K562 (cell line): ENCODE measurements at regions not wholly inside any gene's neighbourhood (a gene's known extent, or its start where the extent isn't known, plus 50 kb on each side); places are given as distances from the start of the nearest gene placed in this dataset.

Source experiments
- ATAC-seq: fragments of 200-7000 bp; cut with Tn5 transposase; 3 replicates; pipeline ENCODE4 v1.9.1; 2020; ENCODE audit warnings: moderate library complexity
- BruUV-seq: library from RNA; stranded (reverse); fragments of 400-500 nt; replicated peaks from 2 replicates; lab custom pipeline; 2021; lab: Mats Ljungman, UMichigan
- CTCF ChIA-PET: fragments of 300-600 bp; formaldehyde crosslinking; extraction: SDS; loops from one replicate; lab custom pipeline; 2021; ENCODE audit warnings: low intra/inter-chr PET ratio; lab: Yijun Ruan, JAX
- POLR2A ChIA-PET: fragments of 300-600, 350-650 bp; sonication (Branson Sonifier 250); formaldehyde crosslinking; extraction: SDS; loops from one replicate; lab custom pipeline; 2021; ENCODE audit warnings: antibody characterized with exemption, inconsistent platforms; lab: Yijun Ruan, JAX
- DNase-seq, 4 experiments: peaks; one replicate each; pipeline versions ENCODE4 v3.0.0 to v3.0.0-alpha.2; 2011 to 2018; ENCODE audit warnings: low spot score in 3 of 4, mixed read lengths in 3 of 4; ENCODE audit errors: extremely low read depth in 1 of 4
- FAIRE-seq: peaks from 2 replicates; lab custom pipeline; 2011; peaks lifted over from hg19 to GRCh38; lab: Jason Lieb, UNC
- H2AFZ ChIP-seq: 2 replicates; pipeline ENCODE4 v1.6.0; 2011; ENCODE audit warnings: low read depth, low read length, control low read depth, inconsistent platforms
- H3K27ac ChIP-seq: fragments of 200-600 bp; 3 replicates; pipeline ENCODE4 v1.8.0; 2011; ENCODE audit warnings: low read depth, mild to moderate bottlenecking, control low read depth, inconsistent platforms, low read length, moderate library complexity, mixed read lengths; ENCODE audit errors: extremely low read depth
- H3K27me3 ChIP-seq, 2 experiments: fragments of 300-600 bp in 1 of 2; 2 replicates in 1 of 2; 3 replicates in 1 of 2; pipeline versions ENCODE4 v1.6.0 to v1.8.0; 2011; ENCODE audit warnings: inconsistent platforms in 2 of 2, low read length in 2 of 2, mild to moderate bottlenecking in 1 of 2, mixed read lengths in 1 of 2, moderate library complexity in 1 of 2; ENCODE audit not compliant: control insufficient read depth in 2 of 2, insufficient read depth in 2 of 2
- H3K36me3 ChIP-seq: fragments of 300-600 bp; 3 replicates; pipeline ENCODE4 v1.8.0; 2011; ENCODE audit warnings: mild to moderate bottlenecking, low read length, inconsistent platforms; ENCODE audit not compliant: control insufficient read depth, insufficient read depth
- H3K4me1 ChIP-seq, 2 experiments: fragments of 200-600 bp in 1 of 2; replicated peaks in 1 of 2; 2 replicates in 1 of 2; 3 replicates in 1 of 2; pipeline versions ENCODE4 v1.5.1 to v1.8.0; 2011; ENCODE audit warnings: inconsistent platforms in 2 of 2, low read length in 2 of 2, mild to moderate bottlenecking in 1 of 2, mixed read lengths in 1 of 2, moderate library complexity in 1 of 2; ENCODE audit not compliant: control insufficient read depth in 2 of 2, insufficient read depth in 2 of 2
- H3K4me2 ChIP-seq: 2 replicates; pipeline ENCODE4 v1.6.1; 2011; ENCODE audit warnings: low read length, control low read depth, inconsistent platforms, mixed read lengths; ENCODE audit not compliant: insufficient read depth
- H3K4me3 ChIP-seq: fragments of 200-600 bp; sonication (generic), shearing (Covaris generic); 2 replicates; pipeline ENCODE4 v1.5.1; 2016; ENCODE audit warnings: control low read depth, inconsistent platforms
- H3K79me2 ChIP-seq: fragments of 200-600 bp; 3 replicates; pipeline ENCODE4 v1.8.0; 2011; ENCODE audit warnings: low read length, inconsistent platforms; ENCODE audit not compliant: control insufficient read depth, insufficient read depth
- H3K9ac ChIP-seq, 2 experiments: 2 replicates each; pipeline versions ENCODE4 v1.6.0 to v1.6.1; 2011; ENCODE audit warnings: low read depth in 2 of 2, low read length in 2 of 2, control low read depth in 1 of 2, inconsistent platforms in 1 of 2, mild to moderate bottlenecking in 1 of 2, mixed read lengths in 1 of 2; ENCODE audit not compliant: insufficient read depth in 1 of 2
- H3K9me1 ChIP-seq: one replicate; pipeline ENCODE4 v1.6.0; 2011; ENCODE audit warnings: inconsistent platforms, mild to moderate bottlenecking, low read length, moderate library complexity; ENCODE audit not compliant: control insufficient read depth, insufficient read depth
- H3K9me3 ChIP-seq: replicated peaks from 2 replicates; pipeline ENCODE4 v1.5.1; 2011; ENCODE audit warnings: low read depth, low read length, inconsistent platforms; ENCODE audit not compliant: control insufficient read depth, insufficient read depth
- H4K20me1 ChIP-seq: replicated peaks from 2 replicates; pipeline ENCODE4 v1.6.1; 2011; ENCODE audit warnings: low read length, inconsistent platforms, mixed read lengths; ENCODE audit not compliant: control insufficient read depth, insufficient read depth
- ARID1B ChIP-seq: fragments of 450-650 bp; IDR thresholded peaks from 2 replicates; pipeline ENCODE4 v1.6.1; 2016; ENCODE audit warnings: antibody characterized with exemption, mild to moderate bottlenecking, inconsistent platforms
- CC2D1A ChIP-seq: fragments of 450-650 bp; IDR thresholded peaks from 2 replicates; pipeline ENCODE4 v1.6.1; 2017; ENCODE audit warnings: mild to moderate bottlenecking
- MEF2A ChIP-seq: IDR thresholded peaks from 2 replicates; pipeline ENCODE4 v1.6.1; 2011; ENCODE audit warnings: low read depth, mild to moderate bottlenecking, low read length, moderate library complexity; ENCODE audit not compliant: control insufficient read depth
- PHB ChIP-seq: fragments of 250-450 bp; sonication (Bioruptor Pico); IDR thresholded peaks from 2 replicates; pipeline ENCODE4 v1.5.0; 2021
- POLR2A ChIP-seq: fragments of 450-650 bp; conservative IDR thresholded peaks from 2 replicates; pipeline ENCODE4 v1.6.1; 2016
- TBP ChIP-seq: optimal IDR thresholded peaks from 2 replicates; pipeline ENCODE3; 2011; ENCODE audit warnings: low read depth, low read length, improper control_type of control experiment
- U2AF1 ChIP-seq: fragments of 200-400 bp; formaldehyde crosslinking; optimal IDR thresholded peaks from 2 replicates; pipeline ENCODE3; 2017; ENCODE audit warnings: mild to moderate bottlenecking, low read depth, low read length, moderate library complexity
- ZBTB17 ChIP-seq: fragments of 450-650 bp; formaldehyde crosslinking; IDR thresholded peaks from 2 replicates; pipeline ENCODE4 v1.4.0; 2020; ENCODE audit warnings: mild to moderate bottlenecking
- ZC3H8 ChIP-seq: fragments of 450-650 bp; IDR thresholded peaks from 2 replicates; pipeline ENCODE4 v1.6.1; 2017
- ZNF232 ChIP-seq: sonication (generic); formaldehyde crosslinking; IDR thresholded peaks from 2 replicates; pipeline ENCODE4 v1.8.0; 2022; ENCODE audit warnings: mild to moderate bottlenecking, missing genetic modification reagents
- ZNF384 ChIP-seq: IDR thresholded peaks from 2 replicates; pipeline ENCODE4 v1.6.1; 2012; ENCODE audit warnings: low read depth, low read length, improper control_type of control experiment
- ZNF407 ChIP-seq: fragments of 450-650 bp; IDR thresholded peaks from 2 replicates; pipeline ENCODE4 v1.6.1; 2016; ENCODE audit warnings: low read depth
- WGBS: fragments of 100-300 bp; shearing (Covaris generic); methylation state at CpG from one replicate; pipeline ENCODE4 v1.1.6; 2016; ENCODE audit warnings: low coverage, mixed read lengths; ENCODE audit not compliant: insufficient coverage; ENCODE audit errors: missing lambda C conversion rate; 5-methylcytosine and 5-hydroxymethylcytosine counted together
- in situ Hi-C: fragments of 300-500 bp; cut with MboI; formaldehyde crosslinking; loops from 4 replicates; pipeline ENCODE4 v1.15.0; 2018; ENCODE audit warnings: inconsistent platforms, mixed read lengths
- intact Hi-C: fragments of 100-400 bp; cut with micrococcal nuclease; formaldehyde crosslinking; loops from 2 replicates; pipeline ENCODE4 v1.14.2; 2022

GRCh38 chr2:18410543-18410942, 149.9 kb downstream of the RDH14 start:
- POLR2A ChIA-PET = no interaction called here
- no peak overlapping the region for H3K27ac ChIP-seq
- no peak for TF ChIP-seq MEF2A
- TF ChIP-seq ZBTB17 (CRISPR knock-in tag) = no peak
- no peak for TF ChIP-seq U2AF1
- no peak for TF ChIP-seq CC2D1A
- TF ChIP-seq ZC3H8 = no peak
- no peak for TF ChIP-seq POLR2A
- TF ChIP-seq ARID1B = no peak
- TF ChIP-seq TBP = no peak
- TF ChIP-seq PHB (CRISPR knock-in tag) = no peak
- TF ChIP-seq ZNF232 (CRISPR knock-in tag) = no peak
- TF ChIP-seq ZNF384 = no peak
- no peak for TF ChIP-seq ZNF407
- TF ChIP-seq, all 486 proteins: peak for 0
- Histone ChIP-seq H3K4me1 (no peaks in the 10 kb centered on the region), H3K79me2 (no peaks in the 10 kb centered on the region), H3K4me3 (no peak overlapping the region), H3K4me2 (no peak overlapping the region), H3K36me3 (no peaks in the 10 kb centered on the region), H2AFZ (no peak overlapping the region), H3K9ac (no peak overlapping the region), H3K27me3 (no peaks in the 10 kb centered on the region), H4K20me1 (no peaks in the 10 kb centered on the region), H3K9me3 (no peaks in the 10 kb centered on the region), H3K9me1 (no peaks in the 10 kb centered on the region)
- BruUV-seq = no TSS peak
- CTCF ChIA-PET = interaction anchor here (1.0 kb wide), 1 partner anchor 24 kb away, joined by 4 read pairs; no protein-coding TSS in a partner anchor
- FAIRE-seq (no peak), DNase-seq (no peak), ATAC-seq (no peak)
- intact Hi-C loops = no loop called here
- WGBS = 0% methylated on average over 1 of the region's 1 CpG
- in situ Hi-C loops = no loop called here
